HepG2 (cell line): ENCODE measurements at regions not wholly inside any gene's neighbourhood (a gene's known extent, or its start where the extent isn't known, plus 50 kb on each side); places are given as distances from the start of the nearest gene placed in this dataset.

Experiments used
- ATF7-NPFF ChIP-seq: sonication (generic); formaldehyde crosslinking; IDR thresholded peaks from 2 replicates; pipeline ENCODE4 v1.8.1; 2023; ENCODE audit warnings: mild to moderate bottlenecking, low read depth, missing genetic modification reagents, moderate library complexity
- HDAC6 ChIP-seq: fragments of 200-600 bp; sonication (generic); IDR thresholded peaks from 2 replicates; pipeline ENCODE4 v1.7.0; 2017; ENCODE audit warnings: mild to moderate bottlenecking, antibody characterized with exemption, low read length, low read depth
- HHEX ChIP-seq: IDR thresholded peaks from 2 replicates; pipeline ENCODE4 v1.6.1; 2016; ENCODE audit warnings: control low read depth
- HNRNPLL ChIP-seq: fragments of 200-400 bp; formaldehyde crosslinking; IDR thresholded peaks from 2 replicates; pipeline ENCODE4 v1.6.1; 2017; ENCODE audit warnings: mild to moderate bottlenecking, low read depth, low read length; ENCODE audit not compliant: poor library complexity, severe bottlenecking
- HOXA7 ChIP-seq: sonication (generic); formaldehyde crosslinking; IDR thresholded peaks from 2 replicates; pipeline ENCODE4 v1.8.1; 2022; ENCODE audit warnings: mild to moderate bottlenecking, missing genetic modification reagents, moderate library complexity
- KAT2B ChIP-seq: fragments of 150-350 bp; IDR thresholded peaks from 2 replicates; pipeline ENCODE4 v1.6.1; 2014; ENCODE audit warnings: low read depth, low read length, borderline replicate concordance
- MBNL3 ChIP-seq: fragments of 250-450 bp; sonication (Bioruptor Pico); conservative IDR thresholded peaks from 2 replicates; pipeline ENCODE4 v1.8.0; 2022; ENCODE audit warnings: mild to moderate bottlenecking, inconsistent platforms
- NR2C2 ChIP-seq: sonication (generic); formaldehyde crosslinking; IDR thresholded peaks from 2 replicates; pipeline ENCODE4 v1.4.0; 2020; ENCODE audit warnings: missing genetic modification reagents, mild to moderate bottlenecking, moderate library complexity, borderline replicate concordance
- PLRG1 ChIP-seq: fragments of 450-650 bp; conservative IDR thresholded peaks from 2 replicates; pipeline ENCODE4 v1.6.1; 2016
- SOX6 ChIP-seq, 2 experiments: fragments of 450-650 bp in 1 of 2; sonication (generic) in 1 of 2; formaldehyde crosslinking in 1 of 2; IDR thresholded peaks; 2 replicates each; pipeline versions ENCODE4 v1.4.0 to v1.6.1; 2017 to 2020; ENCODE audit warnings: antibody characterized with exemption in 1 of 2, mild to moderate bottlenecking in 1 of 2, missing genetic modification reagents in 1 of 2
- TCF7 ChIP-seq: sonication (generic); IDR thresholded peaks from 2 replicates; pipeline ENCODE4 v1.6.1; 2016; ENCODE audit warnings: antibody characterized with exemption, low read depth
- ZFP37 ChIP-seq: sonication (generic); formaldehyde crosslinking; IDR thresholded peaks from 2 replicates; pipeline ENCODE4 v1.4.0; 2020; ENCODE audit warnings: missing genetic modification reagents, borderline replicate concordance
- ZNF33A ChIP-seq: sonication (generic); formaldehyde crosslinking; IDR thresholded peaks from 2 replicates; pipeline ENCODE4 v1.5.1; 2020; ENCODE audit warnings: missing genetic modification reagents, mild to moderate bottlenecking, moderate library complexity, borderline replicate concordance
- ZNF614 ChIP-seq: IDR thresholded peaks from 2 replicates; pipeline ENCODE4 v1.6.1; 2018; ENCODE audit warnings: missing biosample characterization, missing genetic modification reagents, inconsistent platforms, borderline replicate concordance
- ZNF703 ChIP-seq: sonication (generic); formaldehyde crosslinking; IDR thresholded peaks from 2 replicates; pipeline ENCODE4 v1.5.1; 2020; ENCODE audit warnings: missing genetic modification reagents, mild to moderate bottlenecking, moderate library complexity, borderline replicate concordance
- ZNF75D ChIP-seq: sonication (generic); formaldehyde crosslinking; IDR thresholded peaks from 2 replicates; pipeline ENCODE4 v1.8.1; 2023; ENCODE audit warnings: missing genetic modification reagents, mild to moderate bottlenecking, borderline replicate concordance
- ZNF780A ChIP-seq: sonication (generic); formaldehyde crosslinking; IDR thresholded peaks from 2 replicates; pipeline ENCODE4 v1.8.0; 2022; ENCODE audit warnings: mild to moderate bottlenecking, missing genetic modification reagents, moderate library complexity
- TF ChIP-seq, protein P1 (sequence below): IDR thresholded peaks from 2 replicates; pipeline ENCODE4 v1.6.1; 2018; ENCODE audit warnings: missing genetic modification reagents, mild to moderate bottlenecking, missing compliant biosample characterization
- TF ChIP-seq, protein P2 (sequence below): sonication (generic); formaldehyde crosslinking; IDR thresholded peaks from 2 replicates; pipeline ENCODE4 v1.5.1; 2020; ENCODE audit warnings: mild to moderate bottlenecking, moderate library complexity, missing genetic modification reagents
- TF ChIP-seq, protein P3 (sequence below): sonication (generic); formaldehyde crosslinking; IDR thresholded peaks from 2 replicates; pipeline ENCODE4 v1.5.1; 2020; ENCODE audit warnings: mild to moderate bottlenecking, missing genetic modification reagents, moderate library complexity
- TF ChIP-seq, protein P4 (sequence below): sonication (generic); formaldehyde crosslinking; IDR thresholded peaks from 2 replicates; pipeline ENCODE4 v1.8.0; 2023; ENCODE audit warnings: mild to moderate bottlenecking, missing genetic modification reagents

DNA sequence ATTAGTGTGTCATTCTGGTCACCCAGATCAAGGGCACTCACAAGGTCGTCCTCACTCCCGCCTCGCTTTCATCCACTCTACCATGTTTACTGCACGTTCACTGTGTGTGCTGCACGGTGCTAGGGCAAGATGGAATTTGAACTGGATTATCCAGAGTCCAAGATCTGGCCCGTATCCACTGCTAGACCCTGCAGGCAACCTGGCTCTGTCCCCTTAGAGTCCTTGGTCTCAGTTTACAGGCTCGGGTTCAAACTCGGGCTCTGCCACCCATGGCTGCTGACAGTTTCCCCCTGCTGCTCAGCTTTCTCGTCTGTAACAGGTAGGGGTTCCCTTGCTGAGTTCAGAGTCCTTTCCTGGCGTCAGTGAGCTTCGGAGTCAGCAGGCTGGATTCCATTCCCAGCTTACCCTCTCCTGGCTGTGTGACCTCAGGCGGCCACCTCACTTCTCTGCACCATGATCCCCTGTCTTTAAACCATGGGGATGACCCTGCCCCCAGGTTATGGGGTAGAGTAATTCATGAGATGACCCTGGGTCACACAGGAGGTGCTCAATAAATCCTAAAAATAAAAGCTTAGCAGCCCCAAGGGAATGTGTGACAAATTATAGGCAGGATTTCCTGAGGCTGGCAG lies 79.6 kb upstream of the SLC6A6 start (continued):
- TF ChIP-seq, protein P1, sequence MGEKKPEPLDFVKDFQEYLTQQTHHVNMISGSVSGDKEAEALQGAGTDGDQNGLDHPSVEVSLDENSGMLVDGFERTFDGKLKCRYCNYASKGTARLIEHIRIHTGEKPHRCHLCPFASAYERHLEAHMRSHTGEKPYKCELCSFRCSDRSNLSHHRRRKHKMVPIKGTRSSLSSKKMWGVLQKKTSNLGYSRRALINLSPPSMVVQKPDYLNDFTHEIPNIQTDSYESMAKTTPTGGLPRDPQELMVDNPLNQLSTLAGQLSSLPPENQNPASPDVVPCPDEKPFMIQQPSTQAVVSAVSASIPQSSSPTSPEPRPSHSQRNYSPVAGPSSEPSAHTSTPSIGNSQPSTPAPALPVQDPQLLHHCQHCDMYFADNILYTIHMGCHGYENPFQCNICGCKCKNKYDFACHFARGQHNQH: peak; percentile 44
- TF ChIP-seq ZNF780A: no peak
- TF ChIP-seq TCF7: peak; percentile 73
- TF ChIP-seq, protein P2, sequence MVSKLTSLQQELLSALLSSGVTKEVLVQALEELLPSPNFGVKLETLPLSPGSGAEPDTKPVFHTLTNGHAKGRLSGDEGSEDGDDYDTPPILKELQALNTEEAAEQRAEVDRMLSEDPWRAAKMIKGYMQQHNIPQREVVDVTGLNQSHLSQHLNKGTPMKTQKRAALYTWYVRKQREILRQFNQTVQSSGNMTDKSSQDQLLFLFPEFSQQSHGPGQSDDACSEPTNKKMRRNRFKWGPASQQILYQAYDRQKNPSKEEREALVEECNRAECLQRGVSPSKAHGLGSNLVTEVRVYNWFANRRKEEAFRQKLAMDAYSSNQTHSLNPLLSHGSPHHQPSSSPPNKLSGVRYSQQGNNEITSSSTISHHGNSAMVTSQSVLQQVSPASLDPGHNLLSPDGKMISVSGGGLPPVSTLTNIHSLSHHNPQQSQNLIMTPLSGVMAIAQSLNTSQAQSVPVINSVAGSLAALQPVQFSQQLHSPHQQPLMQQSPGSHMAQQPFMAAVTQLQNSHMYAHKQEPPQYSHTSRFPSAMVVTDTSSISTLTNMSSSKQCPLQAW (CRISPR knock-in tag): peak; percentile 79
- no peak for TF ChIP-seq HNRNPLL
- no peak for TF ChIP-seq ZNF703
- TF ChIP-seq ZNF614 (CRISPR knock-in tag): peak; percentile 26; the same call in 1 of the 2 replicates
- no peak for TF ChIP-seq PLRG1
- no peak for TF ChIP-seq HOXA7 (CRISPR knock-in tag)
- no peak for TF ChIP-seq KAT2B
- no peak for TF ChIP-seq HDAC6
- TF ChIP-seq MBNL3 (CRISPR knock-in tag): no peak
- 0 out of 2 replicates have a peak, but pooled peaks have one; percentile 13 for TF ChIP-seq NR2C2 (CRISPR knock-in tag)
- TF ChIP-seq SOX6 (IDR thresholded peaks at IDR 0.05): no peak
- TF ChIP-seq SOX6 (CRISPR knock-in tag; IDR thresholded peaks at IDR 0.05): peak; percentile 66
- TF ChIP-seq ZNF33A: no peak
- TF ChIP-seq HHEX (CRISPR knock-in tag): no peak
- TF ChIP-seq, protein P3, sequence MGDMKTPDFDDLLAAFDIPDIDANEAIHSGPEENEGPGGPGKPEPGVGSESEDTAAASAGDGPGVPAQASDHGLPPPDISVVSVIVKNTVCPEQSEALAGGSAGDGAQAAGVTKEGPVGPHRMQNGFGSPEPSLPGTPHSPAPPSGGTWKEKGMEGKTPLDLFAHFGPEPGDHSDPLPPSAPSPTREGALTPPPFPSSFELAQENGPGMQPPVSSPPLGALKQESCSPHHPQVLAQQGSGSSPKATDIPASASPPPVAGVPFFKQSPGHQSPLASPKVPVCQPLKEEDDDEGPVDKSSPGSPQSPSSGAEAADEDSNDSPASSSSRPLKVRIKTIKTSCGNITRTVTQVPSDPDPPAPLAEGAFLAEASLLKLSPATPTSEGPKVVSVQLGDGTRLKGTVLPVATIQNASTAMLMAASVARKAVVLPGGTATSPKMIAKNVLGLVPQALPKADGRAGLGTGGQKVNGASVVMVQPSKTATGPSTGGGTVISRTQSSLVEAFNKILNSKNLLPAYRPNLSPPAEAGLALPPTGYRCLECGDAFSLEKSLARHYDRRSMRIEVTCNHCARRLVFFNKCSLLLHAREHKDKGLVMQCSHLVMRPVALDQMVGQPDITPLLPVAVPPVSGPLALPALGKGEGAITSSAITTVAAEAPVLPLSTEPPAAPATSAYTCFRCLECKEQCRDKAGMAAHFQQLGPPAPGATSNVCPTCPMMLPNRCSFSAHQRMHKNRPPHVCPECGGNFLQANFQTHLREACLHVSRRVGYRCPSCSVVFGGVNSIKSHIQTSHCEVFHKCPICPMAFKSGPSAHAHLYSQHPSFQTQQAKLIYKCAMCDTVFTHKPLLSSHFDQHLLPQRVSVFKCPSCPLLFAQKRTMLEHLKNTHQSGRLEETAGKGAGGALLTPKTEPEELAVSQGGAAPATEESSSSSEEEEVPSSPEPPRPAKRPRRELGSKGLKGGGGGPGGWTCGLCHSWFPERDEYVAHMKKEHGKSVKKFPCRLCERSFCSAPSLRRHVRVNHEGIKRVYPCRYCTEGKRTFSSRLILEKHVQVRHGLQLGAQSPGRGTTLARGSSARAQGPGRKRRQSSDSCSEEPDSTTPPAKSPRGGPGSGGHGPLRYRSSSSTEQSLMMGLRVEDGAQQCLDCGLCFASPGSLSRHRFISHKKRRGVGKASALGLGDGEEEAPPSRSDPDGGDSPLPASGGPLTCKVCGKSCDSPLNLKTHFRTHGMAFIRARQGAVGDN (CRISPR knock-in tag): peak; percentile 71
- TF ChIP-seq ATF7-NPFF (CRISPR knock-in tag): no peak
- TF ChIP-seq ZFP37 (CRISPR knock-in tag): 0 out of 2 replicates have a peak, but pooled peaks have one; percentile 45
- TF ChIP-seq ZNF75D (CRISPR knock-in tag): no peak
- TF ChIP-seq, protein P4, sequence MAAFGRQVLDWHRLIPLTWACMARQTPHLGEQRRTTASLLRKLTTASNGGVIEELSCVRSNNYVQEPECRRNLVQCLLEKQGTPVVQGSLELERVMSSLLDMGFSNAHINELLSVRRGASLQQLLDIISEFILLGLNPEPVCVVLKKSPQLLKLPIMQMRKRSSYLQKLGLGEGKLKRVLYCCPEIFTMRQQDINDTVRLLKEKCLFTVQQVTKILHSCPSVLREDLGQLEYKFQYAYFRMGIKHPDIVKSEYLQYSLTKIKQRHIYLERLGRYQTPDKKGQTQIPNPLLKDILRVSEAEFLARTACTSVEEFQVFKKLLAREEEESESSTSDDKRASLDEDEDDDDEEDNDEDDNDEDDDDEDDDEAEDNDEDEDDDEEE: no peak
